B cell (primary cell): ENCODE measurements at regions not wholly inside any gene's neighbourhood (a gene's known extent, or its start where the extent isn't known, plus 50 kb on each side); places are given as distances from the start of the nearest gene placed in this dataset.

Source experiments
- EZH2 ChIP-seq: IDR thresholded peaks from 2 replicates; pipeline ENCODE4 v1.6.1; 2012; ENCODE audit warnings: borderline replicate concordance, low read depth, mild to moderate bottlenecking, moderate library complexity, low read length; ENCODE audit not compliant: insufficient read depth, poor library complexity, severe bottlenecking
- TF ChIP-seq, protein P1 (sequence below): fragments of 200-600 bp; IDR thresholded peaks from one replicate; pipeline ENCODE4 v1.8.0; 2022; ENCODE audit warnings: antibody characterized with exemption, mild to moderate bottlenecking

GRCh38 chr16:14339694-14340093 is 268.6 kb downstream of the MRTFB start:
- TF ChIP-seq, protein P1, sequence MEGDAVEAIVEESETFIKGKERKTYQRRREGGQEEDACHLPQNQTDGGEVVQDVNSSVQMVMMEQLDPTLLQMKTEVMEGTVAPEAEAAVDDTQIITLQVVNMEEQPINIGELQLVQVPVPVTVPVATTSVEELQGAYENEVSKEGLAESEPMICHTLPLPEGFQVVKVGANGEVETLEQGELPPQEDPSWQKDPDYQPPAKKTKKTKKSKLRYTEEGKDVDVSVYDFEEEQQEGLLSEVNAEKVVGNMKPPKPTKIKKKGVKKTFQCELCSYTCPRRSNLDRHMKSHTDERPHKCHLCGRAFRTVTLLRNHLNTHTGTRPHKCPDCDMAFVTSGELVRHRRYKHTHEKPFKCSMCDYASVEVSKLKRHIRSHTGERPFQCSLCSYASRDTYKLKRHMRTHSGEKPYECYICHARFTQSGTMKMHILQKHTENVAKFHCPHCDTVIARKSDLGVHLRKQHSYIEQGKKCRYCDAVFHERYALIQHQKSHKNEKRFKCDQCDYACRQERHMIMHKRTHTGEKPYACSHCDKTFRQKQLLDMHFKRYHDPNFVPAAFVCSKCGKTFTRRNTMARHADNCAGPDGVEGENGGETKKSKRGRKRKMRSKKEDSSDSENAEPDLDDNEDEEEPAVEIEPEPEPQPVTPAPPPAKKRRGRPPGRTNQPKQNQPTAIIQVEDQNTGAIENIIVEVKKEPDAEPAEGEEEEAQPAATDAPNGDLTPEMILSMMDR = no peak
- no peak for TF ChIP-seq EZH2
